ENCODE measurements at regions not wholly inside any gene's neighbourhood (a gene's known extent, or its start where the extent isn't known, plus 50 kb on each side); places are given as distances from the start of the nearest gene placed in this dataset.

GRCh38 chr2:136319237-136319636, 201.3 kb upstream of the CXCR4 start:
- TF ChIP-seq POLR2AphosphoS5 (IDR thresholded peaks at IDR 0.05) (no peak), RAD21 (conservative IDR thresholded peaks at IDR 0.05) (no peak)
- TF ChIP-seq, protein P1, sequence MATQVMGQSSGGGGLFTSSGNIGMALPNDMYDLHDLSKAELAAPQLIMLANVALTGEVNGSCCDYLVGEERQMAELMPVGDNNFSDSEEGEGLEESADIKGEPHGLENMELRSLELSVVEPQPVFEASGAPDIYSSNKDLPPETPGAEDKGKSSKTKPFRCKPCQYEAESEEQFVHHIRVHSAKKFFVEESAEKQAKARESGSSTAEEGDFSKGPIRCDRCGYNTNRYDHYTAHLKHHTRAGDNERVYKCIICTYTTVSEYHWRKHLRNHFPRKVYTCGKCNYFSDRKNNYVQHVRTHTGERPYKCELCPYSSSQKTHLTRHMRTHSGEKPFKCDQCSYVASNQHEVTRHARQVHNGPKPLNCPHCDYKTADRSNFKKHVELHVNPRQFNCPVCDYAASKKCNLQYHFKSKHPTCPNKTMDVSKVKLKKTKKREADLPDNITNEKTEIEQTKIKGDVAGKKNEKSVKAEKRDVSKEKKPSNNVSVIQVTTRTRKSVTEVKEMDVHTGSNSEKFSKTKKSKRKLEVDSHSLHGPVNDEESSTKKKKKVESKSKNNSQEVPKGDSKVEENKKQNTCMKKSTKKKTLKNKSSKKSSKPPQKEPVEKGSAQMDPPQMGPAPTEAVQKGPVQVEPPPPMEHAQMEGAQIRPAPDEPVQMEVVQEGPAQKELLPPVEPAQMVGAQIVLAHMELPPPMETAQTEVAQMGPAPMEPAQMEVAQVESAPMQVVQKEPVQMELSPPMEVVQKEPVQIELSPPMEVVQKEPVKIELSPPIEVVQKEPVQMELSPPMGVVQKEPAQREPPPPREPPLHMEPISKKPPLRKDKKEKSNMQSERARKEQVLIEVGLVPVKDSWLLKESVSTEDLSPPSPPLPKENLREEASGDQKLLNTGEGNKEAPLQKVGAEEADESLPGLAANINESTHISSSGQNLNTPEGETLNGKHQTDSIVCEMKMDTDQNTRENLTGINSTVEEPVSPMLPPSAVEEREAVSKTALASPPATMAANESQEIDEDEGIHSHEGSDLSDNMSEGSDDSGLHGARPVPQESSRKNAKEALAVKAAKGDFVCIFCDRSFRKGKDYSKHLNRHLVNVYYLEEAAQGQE (IDR thresholded peaks at IDR 0.05; ENCODE audit: borderline replicate concordance): no peak

Measured in neural cell (in vitro differentiated cells).